Trophoblast cell (in vitro differentiated cells and primary cell): ENCODE measurements at regions not wholly inside any gene's neighbourhood (a gene's known extent, or its start where the extent isn't known, plus 50 kb on each side); places are given as distances from the start of the nearest gene placed in this dataset.

Experiments used
- DNase-seq, 2 donors: peaks; one replicate each; pipeline ENCODE4 v3.0.0-alpha.2; 2016
- H2AFZ ChIP-seq: 2 replicates; pipeline ENCODE4 v1.6.1; 2013; ENCODE audit warnings: low read length, moderate library complexity, mild to moderate bottlenecking; ENCODE audit not compliant: insufficient read depth, poor library complexity
- H2AK5ac ChIP-seq: 2 replicates; pipeline ENCODE4 v1.6.1; 2013; ENCODE audit warnings: mild to moderate bottlenecking, low read length
- H2BK120ac ChIP-seq: 2 replicates; pipeline ENCODE4 v1.6.1; 2013; ENCODE audit warnings: low read length, mild to moderate bottlenecking, moderate library complexity; ENCODE audit not compliant: insufficient read depth, poor library complexity
- H2BK12ac ChIP-seq: 2 replicates; pipeline ENCODE4 v1.6.1; 2013; ENCODE audit warnings: mild to moderate bottlenecking, low read length, moderate library complexity
- H2BK5ac ChIP-seq: 2 replicates; pipeline ENCODE4 v1.6.1; 2013; ENCODE audit warnings: low read length, low read depth, moderate library complexity, mild to moderate bottlenecking; ENCODE audit not compliant: poor library complexity
- H3K14ac ChIP-seq: 2 replicates; pipeline ENCODE4 v1.6.1; 2013; ENCODE audit warnings: mild to moderate bottlenecking, low read length
- H3K18ac ChIP-seq: 2 replicates; pipeline ENCODE4 v1.6.1; 2013; ENCODE audit warnings: mild to moderate bottlenecking, low read length
- H3K23ac ChIP-seq: 2 replicates; pipeline ENCODE4 v1.6.1; 2013; ENCODE audit warnings: low read length
- H3K27ac ChIP-seq: 2 replicates; pipeline ENCODE4 v1.5.1; 2013; ENCODE audit warnings: low read depth, mild to moderate bottlenecking, inconsistent platforms, low read length, moderate library complexity
- H3K27me3 ChIP-seq: 2 replicates; pipeline ENCODE4 v1.6.1; 2013; ENCODE audit warnings: inconsistent platforms, mild to moderate bottlenecking, low read length, moderate library complexity; ENCODE audit not compliant: insufficient read depth
- H3K36me3 ChIP-seq, 2 experiments: 1 replicate in 1 of 2; 2 replicates in 1 of 2; pipeline ENCODE4 v1.6.1; 2013; ENCODE audit warnings: low read length in 2 of 2, mild to moderate bottlenecking in 2 of 2, moderate library complexity in 1 of 2; ENCODE audit not compliant: insufficient read depth in 2 of 2, control insufficient read depth in 1 of 2
- H3K4ac ChIP-seq: 2 replicates; pipeline ENCODE4 v1.6.1; 2013; ENCODE audit warnings: low read depth, mild to moderate bottlenecking, low read length, moderate library complexity
- H3K4me1 ChIP-seq, 2 experiments: 1 replicate in 1 of 2; 2 replicates in 1 of 2; pipeline ENCODE4 v1.6.1; 2013; ENCODE audit warnings: low read length in 2 of 2, mild to moderate bottlenecking in 2 of 2, moderate library complexity in 1 of 2; ENCODE audit not compliant: insufficient read depth in 2 of 2, control insufficient read depth in 1 of 2
- H3K4me2 ChIP-seq: 2 replicates; pipeline ENCODE4 v1.6.1; 2013; ENCODE audit warnings: inconsistent platforms, mild to moderate bottlenecking, low read length, moderate library complexity
- H3K4me3 ChIP-seq: 2 replicates; pipeline ENCODE4 v1.5.1; 2013; ENCODE audit warnings: mild to moderate bottlenecking, low read depth, low read length, inconsistent platforms
- H3K79me1 ChIP-seq: one replicate; pipeline ENCODE4 v1.6.1; 2013; ENCODE audit warnings: low read length
- H3K79me2 ChIP-seq: 2 replicates; pipeline ENCODE4 v1.6.1; 2013; ENCODE audit warnings: low read length, mild to moderate bottlenecking; ENCODE audit not compliant: control insufficient read depth, insufficient read depth, poor library complexity
- H3K9ac ChIP-seq: 2 replicates; pipeline ENCODE4 v1.6.1; 2013; ENCODE audit warnings: mild to moderate bottlenecking, low read length
- H3K9me3 ChIP-seq: 2 replicates; pipeline ENCODE4 v1.6.1; 2013; ENCODE audit warnings: low read depth, mild to moderate bottlenecking, control low read depth, inconsistent platforms, low read length; ENCODE audit not compliant: insufficient read depth
- H4K12ac ChIP-seq: 2 replicates; pipeline ENCODE4 v1.6.1; 2013; ENCODE audit warnings: low read depth, mild to moderate bottlenecking, low read length, moderate library complexity
- H4K8ac ChIP-seq: 2 replicates; pipeline ENCODE4 v1.6.1; 2013; ENCODE audit warnings: low read depth, mild to moderate bottlenecking, low read length, moderate library complexity
- H4K91ac ChIP-seq: one replicate; pipeline ENCODE4 v1.6.1; 2013; ENCODE audit warnings: low read depth, mild to moderate bottlenecking, low read length, moderate library complexity
- WGBS: extraction: QIAGEN DNeasy Blood & Tissue Kit; methylation state at CpG from one replicate; pipeline ENCODE4 v1.1.7; 2013; ENCODE audit warnings: missing lambda C conversion rate; ENCODE audit not compliant: insufficient read length, insufficient coverage; ENCODE audit errors: extremely low coverage; 5-methylcytosine and 5-hydroxymethylcytosine counted together

GRCh38 chr4:28772788-28773187 lies 1912.1 kb downstream of the STIM2 start:
- no peak overlapping the region for H4K91ac ChIP-seq
- no peaks in the 10 kb centered on the region for H3K79me2 ChIP-seq
- no peak overlapping the region for H2BK12ac ChIP-seq
- WGBS, result no CpG with 5 or more reads among the region's 2 CpGs
- H3K79me1 ChIP-seq, result no peaks in the 10 kb centered on the region
- no peaks in the 10 kb centered on the region for H3K36me3 ChIP-seq
- no peaks in the 10 kb centered on the region for H3K4me1 ChIP-seq
- H3K9me3 ChIP-seq, result no peaks in the 10 kb centered on the region
- no peak overlapping the region for H4K12ac ChIP-seq
- H3K27ac ChIP-seq, result no peak overlapping the region
- no peaks in the 10 kb centered on the region for H3K27me3 ChIP-seq
- no peak overlapping the region for H4K8ac ChIP-seq
- no peak overlapping the region for H3K4ac ChIP-seq
- no peak overlapping the region for H3K4me3 ChIP-seq
- H2BK120ac ChIP-seq, result no peak overlapping the region
- no peak overlapping the region for H2BK5ac ChIP-seq
- no peak overlapping the region for H3K14ac ChIP-seq
- no peak overlapping the region for H3K23ac ChIP-seq
- H2AFZ ChIP-seq, result no peak overlapping the region
- no peak overlapping the region for H3K9ac ChIP-seq
- no peak overlapping the region for H3K4me2 ChIP-seq
- H2AK5ac ChIP-seq, result no peak overlapping the region
- H3K18ac ChIP-seq, result no peak overlapping the region
- DNase-seq, result no peak

- H4K91ac ChIP-seq, result no peak overlapping the region
- no peaks in the 10 kb centered on the region for H3K9me3 ChIP-seq
- no peaks in the 10 kb centered on the region for H3K4me1 ChIP-seq
- no peaks in the 10 kb centered on the region for H3K36me3 ChIP-seq
- no peak overlapping the region for H3K4me2 ChIP-seq
- H3K4ac ChIP-seq, result no peak overlapping the region
- no peak overlapping the region for H4K8ac ChIP-seq
- H2BK5ac ChIP-seq, result no peak overlapping the region
- no peak for DNase-seq
- no peak overlapping the region for H3K18ac ChIP-seq
- H3K27ac ChIP-seq, result no peak overlapping the region
- no peaks in the 10 kb centered on the region for H3K79me2 ChIP-seq
- H4K12ac ChIP-seq, result no peak overlapping the region
- H2BK120ac ChIP-seq, result no peak overlapping the region
- H2AK5ac ChIP-seq, result no peak overlapping the region
- WGBS, result no CpG with 5 or more reads among the region's 2 CpGs
- H3K79me1 ChIP-seq, result no peaks in the 10 kb centered on the region
- H2AFZ ChIP-seq, result no peak overlapping the region
- no peak overlapping the region for H3K9ac ChIP-seq
- no peak overlapping the region for H3K4me3 ChIP-seq
- no peaks in the 10 kb centered on the region for H3K27me3 ChIP-seq
- no peak overlapping the region for H3K23ac ChIP-seq
- no peak overlapping the region for H2BK12ac ChIP-seq
- no peak overlapping the region for H3K14ac ChIP-seq
Observed at GRCh38 chr4:28774344-28774743, 1913.7 kb downstream of the STIM2 start.

- H4K8ac ChIP-seq, result no peak overlapping the region
Observed at GRCh38 chr4:28776004-28776403, 1915.4 kb downstream of the STIM2 start.

GRCh38 chr4:28784188-28784587 lies 1923.5 kb downstream of the STIM2 start:
- H3K27me3 ChIP-seq, result no peaks in the 10 kb centered on the region

More at GRCh38 chr4:28776004-28776403, 1915.4 kb downstream of the STIM2 start:
- Histone ChIP-seq H3K9me3 (no peaks in the 10 kb centered on the region), H2BK5ac (no peak overlapping the region), H3K27me3 (no peaks in the 10 kb centered on the region), H2AK5ac (no peak overlapping the region), H2BK120ac (no peak overlapping the region), H3K4me1 (no peaks in the 10 kb centered on the region), H3K4ac (no peak overlapping the region), H3K4me2 (no peak overlapping the region), H3K4me3 (no peak overlapping the region), H3K14ac (no peak overlapping the region), H3K79me2 (no peaks in the 10 kb centered on the region), H3K27ac (no peak overlapping the region), H4K12ac (no peak overlapping the region), H3K23ac (no peak overlapping the region), H3K79me1 (no peaks in the 10 kb centered on the region), H4K91ac (no peak overlapping the region), H3K36me3 (no peaks in the 10 kb centered on the region), H2AFZ (no peak overlapping the region), H2BK12ac (no peak overlapping the region), H3K9ac (no peak overlapping the region), H3K18ac (no peak overlapping the region)
- DNase-seq, result no peak
- WGBS, result no CpG with 5 or more reads among the region's 2 CpGs

More at GRCh38 chr4:28784188-28784587, 1923.5 kb downstream of the STIM2 start:
- no peak for DNase-seq
- Histone ChIP-seq H4K12ac (no peak overlapping the region), H3K4me1 (no peaks in the 10 kb centered on the region), H2BK5ac (no peak overlapping the region), H3K4me2 (no peak overlapping the region), H3K4me3 (no peak overlapping the region), H2BK12ac (no peak overlapping the region), H4K8ac (no peak overlapping the region), H2AFZ (no peak overlapping the region), H3K18ac (no peak overlapping the region), H3K36me3 (no peaks in the 10 kb centered on the region), H3K9ac (no peak overlapping the region), H3K27ac (no peak overlapping the region), H3K79me2 (no peaks in the 10 kb centered on the region), H3K23ac (no peak overlapping the region), H3K9me3 (peaks cover 3% of the 10 kb centered on the region), H3K79me1 (no peaks in the 10 kb centered on the region), H3K14ac (no peak overlapping the region), H2AK5ac (no peak overlapping the region), H2BK120ac (no peak overlapping the region), H4K91ac (no peak overlapping the region), H3K4ac (no peak overlapping the region)
